ENCODE measurements at regions not wholly inside any gene's neighbourhood (a gene's known extent, or its start where the extent isn't known, plus 50 kb on each side); places are given as distances from the start of the nearest gene placed in this dataset.

GRCh38 chr1:199161766-199162303 lies 523.0 kb downstream of the PTPRC start (continued):
- no peak for TF ChIP-seq KIAA2018 (CRISPR knock-in tag; IDR thresholded peaks at IDR 0.05; ENCODE audit: borderline replicate concordance)

GRCh38 chr1:199163267-199163666 lies 524.4 kb downstream of the PTPRC start:
- Histone ChIP-seq H3K27me3 (ENCODE audit: control insufficient read depth in 1 of 2, insufficient read depth in 2 of 2, low read length in 2 of 2) (no peaks in the 10 kb centered on the region), H3K4me2 (ENCODE audit: low read depth, low read length) (no peak overlapping the region), H3K79me2 (ENCODE audit: insufficient read depth, low read length) (no peaks in the 10 kb centered on the region), H2AFZ (ENCODE audit: low read length) (no peak overlapping the region), H3K9ac (ENCODE audit: insufficient read depth, low read depth, low read length) (no peak overlapping the region), H3K9me3 (ENCODE audit: low read length) (no peaks in the 10 kb centered on the region), H3K4me1 (ENCODE audit: insufficient read depth, low read length) (no peaks in the 10 kb centered on the region), H3K27ac (ENCODE audit: extremely low read length, insufficient read depth, low read length) (no peak overlapping the region), H4K20me1 (ENCODE audit: insufficient read depth, low read length) (no peaks in the 10 kb centered on the region), H3K36me3 (replicated peaks in 1 of 2; ENCODE audit: control insufficient read depth in 1 of 2, insufficient read depth in 2 of 2, low read length in 2 of 2) (no peaks in the 10 kb centered on the region), H3K4me3 (replicated peaks in 1 of 3; ENCODE audit: insufficient read depth in 1 of 3, low read depth in 2 of 3, low read length in 3 of 3) (no peak overlapping the region)
- DNase-seq (ENCODE audit: low spot score) (no peak), ATAC-seq (no peak), FAIRE-seq (no peak)
- TF ChIP-seq ATF1 (CRISPR knock-in tag; IDR thresholded peaks at IDR 0.05) (no peak), ZUFSP (CRISPR knock-in tag; IDR thresholded peaks at IDR 0.05; ENCODE audit: borderline replicate concordance) (no peak)
- POLR2A ChIA-PET = no interaction called here
- WGBS (ENCODE audit: low lambda C conversion rate) = 0% methylated on average over 4 of the region's 4 CpGs
- BruUV-seq (replicated peaks) = no TSS peak
- intact Hi-C loops (cut with micrococcal nuclease; ENCODE audit: unreplicated experiment) = no loop called here
- in situ Hi-C loops (cut with HindIII; ENCODE audit: extremely low pct_ligation_motif_present, low pct_unique_long_range_greater_than_20kb) = no loop called here
- CTCF ChIA-PET (ENCODE audit: low intra/inter-chr PET ratio, low total read pairs) = no interaction called here
